Stimulated activated CD8-positive, alpha-beta memory T cell treated with anti-CD3 and anti-CD28 coated beads, Interleukin-12 subunit alpha, Interleukin-12 subunit beta, amount 100 ng/mL, for 4 hours (primary cell): ENCODE measurements at regions not wholly inside any gene's neighbourhood (a gene's known extent, or its start where the extent isn't known, plus 50 kb on each side); places are given as distances from the start of the nearest gene placed in this dataset.

ENCODE experiments used
- DNase-seq: peaks from one replicate; pipeline ENCODE4 v3.0.0-alpha.2; 2020; ENCODE audit warnings: low read depth

- DNase-seq, result no peak
Measured at GRCh38 chr10:44056967-44057805, 327.7 kb downstream of the CXCL12 start.

GRCh38 chr10:44056206-44056605 is 328.7 kb downstream of the CXCL12 start:
- DNase-seq, result no peak

- DNase-seq, result no peak
Measured at GRCh38 chr10:44054046-44054445, 330.9 kb downstream of the CXCL12 start.

- no peak for DNase-seq
Measured at GRCh38 chr10:44053391-44053790, 331.5 kb downstream of the CXCL12 start.

GRCh38 chr10:44051584-44052385 is 333.1 kb downstream of the CXCL12 start:
- DNase-seq, result no peak

GRCh38 chr10:44051091-44051490 is 333.8 kb downstream of the CXCL12 start:
- no peak for DNase-seq

- no peak for DNase-seq
Measured at GRCh38 chr10:44049301-44050015, 335.4 kb downstream of the CXCL12 start.

GRCh38 chr10:44047361-44047760 is 337.5 kb downstream of the CXCL12 start:
- no peak for DNase-seq

- no peak for DNase-seq
Measured at GRCh38 chr10:44046605-44047004, 338.3 kb downstream of the CXCL12 start.

GRCh38 chr10:44045020-44045419 is 339.9 kb downstream of the CXCL12 start:
- no peak for DNase-seq

- DNase-seq, result no peak
Measured at GRCh38 chr10:44044549-44044948, 340.3 kb downstream of the CXCL12 start.

- no peak for DNase-seq
Measured at GRCh38 chr10:44043646-44044375, 341.1 kb downstream of the CXCL12 start.

GRCh38 chr10:44042926-44043602 is 341.8 kb downstream of the CXCL12 start:
- no peak for DNase-seq

GRCh38 chr10:44042075-44042770 is 342.7 kb downstream of the CXCL12 start:
- no peak for DNase-seq

- DNase-seq, result no peak
Measured at GRCh38 chr10:44039599-44039998, 345.3 kb downstream of the CXCL12 start.

- no peak for DNase-seq
Measured at GRCh38 chr10:44036425-44036824, 348.5 kb downstream of the CXCL12 start.

GRCh38 chr10:44035474-44036197 is 349.3 kb downstream of the CXCL12 start:
- no peak for DNase-seq

GRCh38 chr10:44034946-44035345 is 350.0 kb downstream of the CXCL12 start:
- no peak for DNase-seq

- DNase-seq, result no peak
Measured at GRCh38 chr10:44033008-44033407, 351.9 kb downstream of the CXCL12 start.

GRCh38 chr10:44032216-44032615 is 352.7 kb downstream of the CXCL12 start:
- no peak for DNase-seq
